GM21528 (cell line): ENCODE measurements at regions not wholly inside any gene's neighbourhood (a gene's known extent, or its start where the extent isn't known, plus 50 kb on each side); places are given as distances from the start of the nearest gene placed in this dataset.
"Not testable (repeated sequence)": the region's sequence is repeated elsewhere in the genome, so short reads cannot be mapped to it uniquely, and the experiment has no call there.

Experiments used
- ATAC-seq: cut with Tn5 transposase; IDR thresholded peaks from one replicate; pipeline ENCODE4 v1.9.1; 2021; ENCODE audit warnings: mild to moderate bottlenecking, moderate library complexity; ENCODE audit not compliant: unreplicated experiment, low FRiP score

GRCh38 chr5:42989190-42989589 lies 50.9 kb downstream of the ANXA2R start:
- ATAC-seq: no peak

- ATAC-seq: no peak
Measured at GRCh38 chr5:42988568-42988967, 51.6 kb downstream of the ANXA2R start.

GRCh38 chr5:42985129-42986037 lies 54.7 kb downstream of the ANXA2R start:
- no peak for ATAC-seq

GRCh38 chr5:42984307-42984706 lies 55.8 kb downstream of the ANXA2R start:
- no peak for ATAC-seq

GRCh38 chr5:42982107-42982622 lies 58.0 kb downstream of the ANXA2R start:
- ATAC-seq: no peak

GRCh38 chr5:42981417-42982106 lies 58.6 kb downstream of the ANXA2R start:
- not testable (repeated sequence) for ATAC-seq

GRCh38 chr5:42981015-42981414 lies 59.1 kb downstream of the ANXA2R start:
- ATAC-seq: not testable (repeated sequence)

GRCh38 chr5:42980391-42980790 lies 59.7 kb downstream of the ANXA2R start:
- ATAC-seq: not testable (repeated sequence)

- not testable (repeated sequence) for ATAC-seq
Measured at GRCh38 chr5:42979242-42979641, 60.9 kb downstream of the ANXA2R start.

- no peak for ATAC-seq
Measured at GRCh38 chr5:42974536-42974935, 65.6 kb downstream of the ANXA2R start.

- no peak for ATAC-seq
Measured at GRCh38 chr5:42970636-42971559, 69.2 kb downstream of the ANXA2R start.

- ATAC-seq: no peak
Measured at GRCh38 chr5:42965934-42966333, 74.2 kb downstream of the ANXA2R start.

- ATAC-seq: no peak
Measured at GRCh38 chr5:42963412-42963811, 76.7 kb downstream of the ANXA2R start.

- ATAC-seq: no peak
Measured at GRCh38 chr5:42962124-42962523, 78.0 kb downstream of the ANXA2R start.

- no peak for ATAC-seq
Measured at GRCh38 chr5:42960506-42960905, 79.6 kb downstream of the ANXA2R start.

GRCh38 chr5:42956551-42956950 lies 83.6 kb downstream of the ANXA2R start:
- ATAC-seq: no peak

- no peak for ATAC-seq
Measured at GRCh38 chr5:42953041-42953440, 87.1 kb downstream of the ANXA2R start.

GRCh38 chr5:42952578-42952974 lies 87.5 kb downstream of the ANXA2R start:
- ATAC-seq: no peak

GRCh38 chr5:42951293-42951840 lies 88.8 kb downstream of the ANXA2R start:
- peak; percentile 40 for ATAC-seq
